Suprapubic skin (tissue), 4 donors: ENCODE measurements at regions not wholly inside any gene's neighbourhood (a gene's known extent, or its start where the extent isn't known, plus 50 kb on each side); places are given as distances from the start of the nearest gene placed in this dataset.

Experiments
- POLR2A ChIP-seq, 2 donors: fragments of 450-650 bp; IDR thresholded peaks; one replicate each; pipeline ENCODE4 v1.6.1; 2017; ENCODE audit warnings: antibody characterized with exemption in 2 of 2, mild to moderate bottlenecking in 2 of 2, moderate library complexity in 2 of 2
- POLR2AphosphoS5 ChIP-seq, 3 donors: sonication (generic); formaldehyde crosslinking; IDR thresholded peaks; one replicate each; pipeline ENCODE4 v1.6.1; 2017; ENCODE audit warnings: antibody characterized with exemption in 3 of 3
- TF ChIP-seq, protein P1 (sequence below), 2 donors: fragments of 200-600 bp in 1 of 2; fragments of 450-650 bp in 1 of 2; sonication (generic) in 1 of 2; IDR thresholded peaks; one replicate each; pipeline ENCODE4 v1.5.1; 2016 to 2019; ENCODE audit warnings: antibody characterized with exemption in 2 of 2, mild to moderate bottlenecking in 1 of 2, moderate library complexity in 1 of 2

DNA sequence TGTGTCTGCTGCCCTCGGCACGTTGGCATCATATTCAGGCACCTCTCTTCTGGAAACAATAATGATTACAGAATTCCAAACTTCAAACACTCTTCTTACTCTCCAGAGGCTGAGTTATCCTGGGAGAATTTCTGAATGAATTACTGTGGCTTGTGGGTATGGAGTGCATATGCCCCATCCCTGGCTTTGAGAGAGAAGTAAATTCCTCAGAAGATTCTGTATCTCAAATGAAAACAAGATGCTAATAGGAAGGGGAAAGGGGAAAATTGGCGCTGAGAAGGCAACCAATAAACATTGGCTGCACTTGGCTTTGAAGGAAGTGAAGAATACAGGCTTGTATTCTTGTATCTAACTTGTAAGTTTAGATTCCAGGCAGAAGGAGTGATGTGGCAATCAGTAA, 132.0 kb upstream of the NOVA1 start:
- no peak for TF ChIP-seq POLR2A (IDR thresholded peaks at IDR 0.05)
- TF ChIP-seq, protein P1, sequence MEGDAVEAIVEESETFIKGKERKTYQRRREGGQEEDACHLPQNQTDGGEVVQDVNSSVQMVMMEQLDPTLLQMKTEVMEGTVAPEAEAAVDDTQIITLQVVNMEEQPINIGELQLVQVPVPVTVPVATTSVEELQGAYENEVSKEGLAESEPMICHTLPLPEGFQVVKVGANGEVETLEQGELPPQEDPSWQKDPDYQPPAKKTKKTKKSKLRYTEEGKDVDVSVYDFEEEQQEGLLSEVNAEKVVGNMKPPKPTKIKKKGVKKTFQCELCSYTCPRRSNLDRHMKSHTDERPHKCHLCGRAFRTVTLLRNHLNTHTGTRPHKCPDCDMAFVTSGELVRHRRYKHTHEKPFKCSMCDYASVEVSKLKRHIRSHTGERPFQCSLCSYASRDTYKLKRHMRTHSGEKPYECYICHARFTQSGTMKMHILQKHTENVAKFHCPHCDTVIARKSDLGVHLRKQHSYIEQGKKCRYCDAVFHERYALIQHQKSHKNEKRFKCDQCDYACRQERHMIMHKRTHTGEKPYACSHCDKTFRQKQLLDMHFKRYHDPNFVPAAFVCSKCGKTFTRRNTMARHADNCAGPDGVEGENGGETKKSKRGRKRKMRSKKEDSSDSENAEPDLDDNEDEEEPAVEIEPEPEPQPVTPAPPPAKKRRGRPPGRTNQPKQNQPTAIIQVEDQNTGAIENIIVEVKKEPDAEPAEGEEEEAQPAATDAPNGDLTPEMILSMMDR (IDR thresholded peaks at IDR 0.05) = no peak
- TF ChIP-seq POLR2AphosphoS5 (IDR thresholded peaks at IDR 0.05) = no peak
